Mesenchymal stem cell (in vitro differentiated cells and primary cell): ENCODE measurements at regions not wholly inside any gene's neighbourhood (a gene's known extent, or its start where the extent isn't known, plus 50 kb on each side); places are given as distances from the start of the nearest gene placed in this dataset.

Experiments used
- DNase-seq: peaks from one replicate; pipeline ENCODE4 v3.0.0-alpha.2; 2013
- H2AFZ ChIP-seq: one replicate; pipeline ENCODE4 v1.6.1; 2013; ENCODE audit warnings: low read depth, mild to moderate bottlenecking, control low read depth, inconsistent platforms, low read length, moderate library complexity
- H2AK5ac ChIP-seq: 2 replicates; pipeline ENCODE4 v1.6.1; 2013; ENCODE audit warnings: low read length, moderate library complexity, mild to moderate bottlenecking, inconsistent platforms; ENCODE audit not compliant: severe bottlenecking
- H2BK120ac ChIP-seq: one replicate; pipeline ENCODE4 v1.6.1; 2013; ENCODE audit warnings: low read depth, mild to moderate bottlenecking, inconsistent platforms, low read length, moderate library complexity
- H2BK12ac ChIP-seq, 2 experiments: one replicate each; pipeline ENCODE4 v1.6.1; 2013; ENCODE audit warnings: inconsistent platforms in 2 of 2, low read length in 2 of 2, mild to moderate bottlenecking in 2 of 2, moderate library complexity in 2 of 2, control low read depth in 1 of 2
- H2BK15ac ChIP-seq: one replicate; pipeline ENCODE4 v1.6.1; 2013; ENCODE audit warnings: mild to moderate bottlenecking, low read depth, inconsistent platforms; ENCODE audit not compliant: poor library complexity, severe bottlenecking
- H2BK5ac ChIP-seq: 2 replicates; pipeline ENCODE4 v1.6.1; 2013; ENCODE audit warnings: low read depth, mild to moderate bottlenecking, low read length, control low read depth, inconsistent platforms; ENCODE audit not compliant: poor library complexity, severe bottlenecking
- H3K14ac ChIP-seq, 2 experiments: one replicate each; pipeline ENCODE4 v1.6.1; 2013; ENCODE audit warnings: inconsistent platforms in 2 of 2, low read length in 2 of 2, control low read depth in 1 of 2, mild to moderate bottlenecking in 1 of 2, moderate library complexity in 1 of 2
- H3K18ac ChIP-seq, 2 experiments: one replicate each; pipeline ENCODE4 v1.6.1; 2013; ENCODE audit warnings: inconsistent platforms in 2 of 2, low read length in 2 of 2, control low read depth in 1 of 2, low read depth in 1 of 2, mild to moderate bottlenecking in 1 of 2
- H3K23ac ChIP-seq, 2 experiments: one replicate each; pipeline ENCODE4 v1.6.1; 2013; ENCODE audit warnings: inconsistent platforms in 2 of 2, low read length in 2 of 2, mild to moderate bottlenecking in 2 of 2, moderate library complexity in 2 of 2, control low read depth in 1 of 2
- H3K27ac ChIP-seq: 2 replicates; pipeline ENCODE4 v1.5.1; 2013; ENCODE audit warnings: mild to moderate bottlenecking, moderate library complexity, low read length, control low read depth, inconsistent platforms; ENCODE audit not compliant: poor library complexity, severe bottlenecking
- H3K27me3 ChIP-seq, 2 experiments: 2 replicates each; pipeline versions ENCODE4 v1.6.1 to v1.7.0; 2013; ENCODE audit warnings: low read length in 2 of 2, mild to moderate bottlenecking in 2 of 2, moderate library complexity in 2 of 2, control low read depth in 1 of 2, inconsistent platforms in 1 of 2; ENCODE audit not compliant: control insufficient read depth in 1 of 2, insufficient read depth in 1 of 2
- H3K36me3 ChIP-seq, 2 experiments: 2 replicates each; pipeline versions ENCODE4 v1.6.1 to v1.7.0; 2013; ENCODE audit warnings: low read length in 2 of 2, control low read depth in 1 of 2, inconsistent platforms in 1 of 2, low read depth in 1 of 2, mild to moderate bottlenecking in 1 of 2; ENCODE audit not compliant: insufficient read depth in 2 of 2, control insufficient read depth in 1 of 2
- H3K4ac ChIP-seq, 2 experiments: one replicate each; pipeline ENCODE4 v1.6.1; 2013; ENCODE audit warnings: inconsistent platforms in 2 of 2, low read length in 2 of 2, mild to moderate bottlenecking in 2 of 2, moderate library complexity in 2 of 2, control low read depth in 1 of 2, low read depth in 1 of 2
- H3K4me1 ChIP-seq: 2 replicates; pipeline ENCODE4 v1.6.1; 2013; ENCODE audit warnings: low read depth, low read length, control low read depth; ENCODE audit not compliant: control insufficient read depth, insufficient read depth
- H3K4me2 ChIP-seq: 2 replicates; pipeline ENCODE4 v1.6.1; 2013; ENCODE audit warnings: low read length, mild to moderate bottlenecking, inconsistent platforms; ENCODE audit not compliant: poor library complexity, severe bottlenecking
- H3K4me3 ChIP-seq, 2 experiments: 2 replicates each; pipeline versions ENCODE4 v1.5.1 to v1.7.0; 2013; ENCODE audit warnings: low read length in 2 of 2, mild to moderate bottlenecking in 2 of 2, control low read depth in 1 of 2, low read depth in 1 of 2; ENCODE audit not compliant: insufficient read depth in 1 of 2
- H3K79me1 ChIP-seq: replicated peaks from 2 replicates; pipeline ENCODE4 v1.6.1; 2013; ENCODE audit warnings: mild to moderate bottlenecking, control low read depth, low read length, inconsistent platforms; ENCODE audit not compliant: poor library complexity, severe bottlenecking
- H3K9ac ChIP-seq: 2 replicates; pipeline ENCODE4 v1.7.0; 2013; ENCODE audit warnings: mild to moderate bottlenecking, low read length, moderate library complexity
- H3K9me3 ChIP-seq: 2 replicates; pipeline ENCODE4 v1.7.0; 2013; ENCODE audit warnings: mild to moderate bottlenecking, low read length; ENCODE audit not compliant: control insufficient read depth
- H4K8ac ChIP-seq: one replicate; pipeline ENCODE4 v1.6.1; 2013; ENCODE audit warnings: inconsistent platforms, mild to moderate bottlenecking, low read length, moderate library complexity
- H4K91ac ChIP-seq: one replicate; pipeline ENCODE4 v1.6.1; 2013; ENCODE audit warnings: mild to moderate bottlenecking, low read length, inconsistent platforms
- WGBS: methylation state at CpG from one replicate; pipeline ENCODE4 v1.1.7; 2013; ENCODE audit warnings: mixed read lengths; 5-methylcytosine and 5-hydroxymethylcytosine counted together

- Histone ChIP-seq H4K8ac (no peak overlapping the region), H2BK120ac (no peak overlapping the region), H3K36me3 (no peaks in the 10 kb centered on the region), H3K27me3 (peaks cover 10 to 21% of the 10 kb centered on the region in 2 experiments), H3K4me2 (no peak overlapping the region), H3K18ac (no peak overlapping the region), H3K14ac (no peak overlapping the region), H3K9ac (no peak overlapping the region), H3K9me3 (no peaks in the 10 kb centered on the region), H3K4ac (no peak overlapping the region), H2BK15ac (no peak overlapping the region), H2AFZ (no peak overlapping the region), H3K4me3 (no peak overlapping the region), H3K23ac (no peak overlapping the region), H2BK5ac (no peak overlapping the region), H3K27ac (no peak overlapping the region), H2BK12ac (no peak overlapping the region), H2AK5ac (no peak overlapping the region), H3K79me1 (no peaks in the 10 kb centered on the region), H4K91ac (no peak overlapping the region), H3K4me1 (peaks cover 3% of the 10 kb centered on the region)
- 90% methylated on average over 9 of the region's 10 CpGs for WGBS
- no peak for DNase-seq
Observed at GRCh38 chr18:45285251-45285650, 330.0 kb upstream of the SLC14A2 start.

GRCh38 chr18:45286431-45286830 lies 328.8 kb upstream of the SLC14A2 start:
- H3K4me1 ChIP-seq: no peaks in the 10 kb centered on the region
- no peak overlapping the region for H2BK15ac ChIP-seq
- no peak for DNase-seq
- no peak overlapping the region for H4K8ac ChIP-seq
- H3K9me3 ChIP-seq: no peaks in the 10 kb centered on the region
- no peak overlapping the region for H3K9ac ChIP-seq
- no peak overlapping the region for H2BK5ac ChIP-seq
- no peak overlapping the region for H2AK5ac ChIP-seq
- H3K23ac ChIP-seq: no peak overlapping the region
- peaks cover 10 to 23% of the 10 kb centered on the region in 2 experiments for H3K27me3 ChIP-seq
- H3K79me1 ChIP-seq: no peaks in the 10 kb centered on the region
- H4K91ac ChIP-seq: no peak overlapping the region
- H2BK12ac ChIP-seq: no peak overlapping the region
- H3K4me2 ChIP-seq: no peak overlapping the region
- H2AFZ ChIP-seq: no peak overlapping the region
- H3K4ac ChIP-seq: no peak overlapping the region
- no CpG with 5 or more reads among the region's 3 CpGs for WGBS
- no peaks in the 10 kb centered on the region for H3K36me3 ChIP-seq
- no peak overlapping the region for H3K4me3 ChIP-seq
- H3K27ac ChIP-seq: no peak overlapping the region
- H2BK120ac ChIP-seq: no peak overlapping the region
- no peak overlapping the region for H3K14ac ChIP-seq
- no peak overlapping the region for H3K18ac ChIP-seq

- no peak overlapping the region for H3K23ac ChIP-seq
- H2BK15ac ChIP-seq: no peak overlapping the region
- H4K91ac ChIP-seq: no peak overlapping the region
- H3K18ac ChIP-seq: no peak overlapping the region
- H3K4ac ChIP-seq: no peak overlapping the region
- no peak overlapping the region for H3K4me2 ChIP-seq
- no peak overlapping the region for H4K8ac ChIP-seq
- H3K79me1 ChIP-seq: no peaks in the 10 kb centered on the region
- no peak overlapping the region for H3K4me3 ChIP-seq
- no peaks in the 10 kb centered on the region for H3K4me1 ChIP-seq
- no peak overlapping the region for H3K9ac ChIP-seq
- H2BK12ac ChIP-seq: no peak overlapping the region
- no peak overlapping the region for H2BK5ac ChIP-seq
- no peak overlapping the region for H3K14ac ChIP-seq
- H2BK120ac ChIP-seq: no peak overlapping the region
- no peak for DNase-seq
- H3K9me3 ChIP-seq: no peaks in the 10 kb centered on the region
- H2AK5ac ChIP-seq: no peak overlapping the region
- no peak overlapping the region for H2AFZ ChIP-seq
- H3K27me3 ChIP-seq: peaks cover 10 to 25% of the 10 kb centered on the region in 2 experiments
- WGBS: 89% methylated on average over 9 of the region's 9 CpGs
- no peaks in the 10 kb centered on the region for H3K36me3 ChIP-seq
- H3K27ac ChIP-seq: no peak overlapping the region
Observed at GRCh38 chr18:45287531-45287930, 327.7 kb upstream of the SLC14A2 start.

GRCh38 chr18:45290364-45290763 lies 324.9 kb upstream of the SLC14A2 start:
- Histone ChIP-seq H3K18ac (no peak overlapping the region), H3K4me2 (no peak overlapping the region), H3K27me3 (peaks cover 10 to 21% of the 10 kb centered on the region in 2 experiments), H3K4me3 (no peak overlapping the region), H2BK120ac (no peak overlapping the region), H3K14ac (no peak overlapping the region), H2BK5ac (no peak overlapping the region), H4K91ac (no peak overlapping the region), H2BK15ac (no peak overlapping the region), H3K4me1 (no peaks in the 10 kb centered on the region), H4K8ac (no peak overlapping the region), H3K27ac (no peak overlapping the region), H3K36me3 (no peaks in the 10 kb centered on the region), H3K9me3 (no peaks in the 10 kb centered on the region), H3K79me1 (no peaks in the 10 kb centered on the region), H3K4ac (no peak overlapping the region), H2BK12ac (no peak overlapping the region), H3K9ac (no peak overlapping the region), H2AK5ac (no peak overlapping the region), H3K23ac (no peak overlapping the region), H2AFZ (no peak overlapping the region)
- 100% methylated on average over 2 of the region's 4 CpGs for WGBS
- no peak for DNase-seq
